ENCODE measurements at regions not wholly inside any gene's neighbourhood (a gene's known extent, or its start where the extent isn't known, plus 50 kb on each side); places are given as distances from the start of the nearest gene placed in this dataset.
A peak's percentile ranks its signal among the peaks of the same experiment; 100 is the strongest.

- no peak for DNase-seq
These were observed 616.6 kb downstream of the ZEB2 start for GRCh38 chr2:143903172-143903856.

- no peak for DNase-seq
These were observed 618.6 kb downstream of the ZEB2 start for GRCh38 chr2:143901185-143901842.

- no peak for DNase-seq
These were observed 619.9 kb downstream of the ZEB2 start for GRCh38 chr2:143899987-143900386.

- no peak for DNase-seq
These were observed 626.5 kb downstream of the ZEB2 start for GRCh38 chr2:143893371-143893770.

GRCh38 chr2:143891879-143892308 is 628.0 kb downstream of the ZEB2 start:
- no peak for DNase-seq

- DNase-seq = no peak
These were observed 629.1 kb downstream of the ZEB2 start for GRCh38 chr2:143890798-143891197.

GRCh38 chr2:143889216-143889615 is 630.7 kb downstream of the ZEB2 start:
- no peak for DNase-seq

- DNase-seq = no peak
These were observed 634.5 kb downstream of the ZEB2 start for GRCh38 chr2:143885461-143885860.

GRCh38 chr2:143881246-143881645 is 638.7 kb downstream of the ZEB2 start:
- DNase-seq = no peak

- DNase-seq = peak; percentile 17
These were observed 641.9 kb downstream of the ZEB2 start for GRCh38 chr2:143877876-143878530.

GRCh38 chr2:143877056-143877455 is 642.9 kb downstream of the ZEB2 start:
- DNase-seq = no peak

GRCh38 chr2:143875295-143876233 is 644.4 kb downstream of the ZEB2 start:
- DNase-seq = no peak

GRCh38 chr2:143873886-143874285 is 646.0 kb downstream of the ZEB2 start:
- DNase-seq = no peak

GRCh38 chr2:143870696-143871095 is 649.2 kb downstream of the ZEB2 start:
- no peak for DNase-seq

GRCh38 chr2:143856978-143857377 is 662.9 kb downstream of the ZEB2 start:
- DNase-seq = no peak

- DNase-seq = no peak
These were observed 667.2 kb downstream of the ZEB2 start for GRCh38 chr2:143852759-143853158.

GRCh38 chr2:143850084-143850483 is 669.8 kb downstream of the ZEB2 start:
- DNase-seq = no peak

GRCh38 chr2:143847257-143847656 is 672.7 kb downstream of the ZEB2 start:
- no peak for DNase-seq

GRCh38 chr2:143844986-143845385 is 674.9 kb downstream of the ZEB2 start:
- no peak for DNase-seq

- DNase-seq = no peak
These were observed 676.2 kb downstream of the ZEB2 start for GRCh38 chr2:143843686-143844085.

GRCh38 chr2:143842836-143843235 is 677.1 kb downstream of the ZEB2 start:
- DNase-seq = no peak

- no peak for DNase-seq
These were observed 678.0 kb downstream of the ZEB2 start for GRCh38 chr2:143841935-143842334.

GRCh38 chr2:143840601-143841000 is 679.3 kb downstream of the ZEB2 start:
- no peak for DNase-seq
